PC-9 (cell line): ENCODE measurements at regions not wholly inside any gene's neighbourhood (a gene's known extent, or its start where the extent isn't known, plus 50 kb on each side); places are given as distances from the start of the nearest gene placed in this dataset.

Experiments
- BruUV-seq: library from RNA; stranded (reverse); fragments of 400-500 nt; replicated peaks from 2 replicates; lab custom pipeline; 2021; lab: Mats Ljungman, UMichigan
- CTCF ChIA-PET: fragments of 300-600 bp; sonication (Branson Sonifier 250); formaldehyde crosslinking; loops from one replicate; lab custom pipeline; 2022; ENCODE audit warnings: antibody characterized with exemption; lab: Charles Lee
- POLR2A ChIA-PET: fragments of 300-600 bp; sonication (Branson Sonifier 250); formaldehyde crosslinking; loops from one replicate; lab custom pipeline; 2022; ENCODE audit warnings: antibody characterized with exemption; ENCODE audit not compliant: unreplicated experiment; lab: Charles Lee
- DNase-seq, 2 experiments: peaks; one replicate each; pipeline versions ENCODE4 v3.0.0 to v3.0.0-alpha.2; 2015 to 2022; ENCODE audit warnings: mixed read lengths in 1 of 2
- H2AFZ ChIP-seq: fragments of 200-600 bp; sonication (generic); 2 replicates; pipeline ENCODE4 v1.8.1; 2017; ENCODE audit warnings: antibody characterized with exemption
- H3F3A ChIP-seq: fragments of 200-600 bp; sonication (generic); 2 replicates; pipeline ENCODE4 v1.8.1; 2017; ENCODE audit warnings: antibody characterized with exemption, mild to moderate bottlenecking, low read depth; ENCODE audit not compliant: insufficient read depth
- H3K27ac ChIP-seq: fragments of 200-600 bp; sonication (generic); 2 replicates; pipeline ENCODE4 v1.6.1; 2016; ENCODE audit warnings: mixed run types
- H3K27me3 ChIP-seq: fragments of 200-600 bp; sonication (generic); 2 replicates; pipeline ENCODE4 v1.6.1; 2016; ENCODE audit warnings: low read depth, mixed run types; ENCODE audit not compliant: insufficient read depth
- H3K36me3 ChIP-seq: fragments of 200-600 bp; sonication (generic); 2 replicates; pipeline ENCODE4 v1.6.1; 2016; ENCODE audit warnings: low read depth, mixed run types
- H3K4me1 ChIP-seq: fragments of 200-600 bp; sonication (generic); replicated peaks from 2 replicates; pipeline ENCODE4 v1.6.1; 2016; ENCODE audit warnings: mixed run types; ENCODE audit not compliant: insufficient read depth
- H3K4me2 ChIP-seq: fragments of 200-600 bp; sonication (generic); 2 replicates; pipeline ENCODE4 v1.6.1; 2017; ENCODE audit warnings: mixed run types
- H3K4me3 ChIP-seq: fragments of 200-600 bp; sonication (generic); 2 replicates; pipeline ENCODE4 v1.6.1; 2016; ENCODE audit warnings: mixed run types
- H3K79me2 ChIP-seq: fragments of 200-600 bp; sonication (generic); 2 replicates; pipeline ENCODE4 v1.6.1; 2017; ENCODE audit warnings: low read depth, mixed run types
- H3K9me2 ChIP-seq: fragments of 200-600 bp; sonication (generic); 2 replicates; pipeline ENCODE4 v1.8.1; 2017; ENCODE audit warnings: mild to moderate bottlenecking; ENCODE audit not compliant: insufficient read depth
- H3K9me3 ChIP-seq: fragments of 200-600 bp; sonication (generic); 2 replicates; pipeline ENCODE4 v1.8.1; 2016; ENCODE audit warnings: low read depth; ENCODE audit not compliant: insufficient read depth
- H4K20me1 ChIP-seq: fragments of 200-600 bp; sonication (generic); 2 replicates; pipeline ENCODE4 v1.8.1; 2017; ENCODE audit not compliant: insufficient read depth
- EZH2 ChIP-seq: fragments of 200-600 bp; sonication (generic); IDR thresholded peaks from 2 replicates; pipeline ENCODE4 v1.8.0; 2017; ENCODE audit warnings: antibody characterized with exemption, low read depth
- intact Hi-C: fragments of 100-400 bp; cut with micrococcal nuclease; formaldehyde crosslinking; loops from one replicate; pipeline ENCODE4 v1.10.0; 2022; ENCODE audit not compliant: unreplicated experiment
- TF ChIP-seq, protein P1 (sequence below): fragments of 200-600 bp; sonication (generic); conservative IDR thresholded peaks from 2 replicates; pipeline ENCODE4 v1.6.1; 2017; ENCODE audit warnings: mixed run types, antibody characterized with exemption, mild to moderate bottlenecking, moderate library complexity

DNA sequence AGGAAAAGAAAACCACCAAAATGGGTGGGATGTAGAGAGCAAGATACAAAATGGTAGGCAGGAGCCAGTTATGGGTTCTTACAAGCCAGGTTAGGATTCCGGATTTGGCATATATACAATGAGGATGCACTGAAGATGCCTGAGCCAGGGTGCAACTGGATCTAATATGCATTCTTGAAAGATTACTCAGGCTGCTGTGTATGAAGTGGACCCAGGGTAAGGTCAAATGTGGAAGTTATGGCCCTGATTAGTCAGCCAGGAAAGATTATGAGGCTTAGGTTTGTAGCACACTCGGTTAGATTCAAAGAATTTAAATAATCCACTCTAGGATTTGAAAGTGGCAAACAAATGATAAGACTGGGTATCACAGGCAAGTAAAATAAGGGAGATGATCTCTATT, 1750.7 kb upstream of the FLRT2 start:
- no peaks in the 10 kb centered on the region for H3K4me1 ChIP-seq
- H3K4me3 ChIP-seq, result no peak overlapping the region
- H3K9me2 ChIP-seq, result no peaks in the 10 kb centered on the region
- no peak overlapping the region for H3K27ac ChIP-seq
- peak in 1 of 2 experiments; percentile 0 for DNase-seq
- CTCF ChIA-PET, result no interaction called here
- H2AFZ ChIP-seq, result no peak overlapping the region
- no peaks in the 10 kb centered on the region for H3F3A ChIP-seq
- TF ChIP-seq, protein P1, sequence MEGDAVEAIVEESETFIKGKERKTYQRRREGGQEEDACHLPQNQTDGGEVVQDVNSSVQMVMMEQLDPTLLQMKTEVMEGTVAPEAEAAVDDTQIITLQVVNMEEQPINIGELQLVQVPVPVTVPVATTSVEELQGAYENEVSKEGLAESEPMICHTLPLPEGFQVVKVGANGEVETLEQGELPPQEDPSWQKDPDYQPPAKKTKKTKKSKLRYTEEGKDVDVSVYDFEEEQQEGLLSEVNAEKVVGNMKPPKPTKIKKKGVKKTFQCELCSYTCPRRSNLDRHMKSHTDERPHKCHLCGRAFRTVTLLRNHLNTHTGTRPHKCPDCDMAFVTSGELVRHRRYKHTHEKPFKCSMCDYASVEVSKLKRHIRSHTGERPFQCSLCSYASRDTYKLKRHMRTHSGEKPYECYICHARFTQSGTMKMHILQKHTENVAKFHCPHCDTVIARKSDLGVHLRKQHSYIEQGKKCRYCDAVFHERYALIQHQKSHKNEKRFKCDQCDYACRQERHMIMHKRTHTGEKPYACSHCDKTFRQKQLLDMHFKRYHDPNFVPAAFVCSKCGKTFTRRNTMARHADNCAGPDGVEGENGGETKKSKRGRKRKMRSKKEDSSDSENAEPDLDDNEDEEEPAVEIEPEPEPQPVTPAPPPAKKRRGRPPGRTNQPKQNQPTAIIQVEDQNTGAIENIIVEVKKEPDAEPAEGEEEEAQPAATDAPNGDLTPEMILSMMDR, result no peak
- TF ChIP-seq EZH2, result no peak
- H3K79me2 ChIP-seq, result no peaks in the 10 kb centered on the region
- no peaks in the 10 kb centered on the region for H3K36me3 ChIP-seq
- no peaks in the 10 kb centered on the region for H3K27me3 ChIP-seq
- H4K20me1 ChIP-seq, result no peaks in the 10 kb centered on the region
- BruUV-seq, result no TSS peak
- intact Hi-C loops, result no loop called here
- H3K4me2 ChIP-seq, result no peak overlapping the region
- POLR2A ChIA-PET, result no interaction called here
- H3K9me3 ChIP-seq, result no peaks in the 10 kb centered on the region

DNA sequence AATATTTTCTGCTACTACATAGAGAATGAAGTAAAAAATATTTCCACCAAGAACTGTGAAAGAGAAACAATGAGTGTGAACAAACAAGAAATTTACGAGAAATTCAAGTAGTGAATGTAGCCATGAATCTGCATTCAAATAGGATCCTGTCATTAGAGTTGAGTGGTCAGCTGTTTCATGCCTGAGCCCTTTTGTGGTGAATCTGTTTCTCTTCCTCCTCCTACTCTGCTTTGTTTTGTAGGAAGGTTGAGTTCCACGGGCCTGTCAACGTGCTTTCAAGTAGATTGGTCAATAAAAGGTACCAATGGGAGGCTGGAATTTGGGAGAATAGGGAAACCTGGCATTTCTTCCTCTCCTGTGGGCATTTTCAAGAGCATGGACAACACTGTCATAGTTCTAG, 1749.6 kb upstream of the FLRT2 start:
- DNase-seq, result no peak
- Histone ChIP-seq H3K36me3 (no peaks in the 10 kb centered on the region), H2AFZ (no peak overlapping the region), H3K4me1 (no peaks in the 10 kb centered on the region), H3K4me3 (no peak overlapping the region), H3K4me2 (no peak overlapping the region), H3K9me3 (no peaks in the 10 kb centered on the region), H4K20me1 (no peaks in the 10 kb centered on the region), H3K27me3 (no peaks in the 10 kb centered on the region), H3K9me2 (no peaks in the 10 kb centered on the region), H3K27ac (no peak overlapping the region), H3K79me2 (no peaks in the 10 kb centered on the region), H3F3A (no peaks in the 10 kb centered on the region)
- no TSS peak for BruUV-seq
- TF ChIP-seq, protein P1, result no peak
- TF ChIP-seq EZH2, result no peak
- CTCF ChIA-PET, result no interaction called here
- POLR2A ChIA-PET, result no interaction called here
- intact Hi-C loops, result no loop called here

DNA sequence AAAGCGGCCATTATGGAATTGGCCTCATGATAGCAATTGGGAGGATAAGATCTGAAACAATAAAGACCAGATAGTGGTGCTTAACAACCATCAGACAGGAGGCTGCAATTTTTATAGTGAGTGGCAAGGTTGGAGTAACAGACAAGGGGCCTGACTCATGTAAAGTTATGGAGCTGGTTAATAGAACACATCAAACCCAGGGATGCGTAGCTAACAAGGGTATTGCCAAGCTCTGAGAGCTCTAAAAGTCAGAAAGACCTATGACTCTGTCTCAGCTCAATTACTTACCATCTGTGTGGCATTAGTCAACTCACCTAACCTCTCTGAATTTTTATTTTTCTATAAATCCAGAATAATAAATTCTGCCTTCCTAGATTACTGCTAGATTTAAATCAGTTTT, 1731.5 kb upstream of the FLRT2 start:
- Histone ChIP-seq H4K20me1 (no peaks in the 10 kb centered on the region), H2AFZ (no peak overlapping the region), H3K4me3 (no peak overlapping the region), H3F3A (no peaks in the 10 kb centered on the region), H3K9me2 (no peaks in the 10 kb centered on the region), H3K4me1 (no peaks in the 10 kb centered on the region), H3K4me2 (no peak overlapping the region), H3K79me2 (no peaks in the 10 kb centered on the region), H3K27me3 (no peaks in the 10 kb centered on the region), H3K9me3 (no peaks in the 10 kb centered on the region), H3K27ac (no peak overlapping the region), H3K36me3 (no peaks in the 10 kb centered on the region)
- ChIA-PET POLR2A (no interaction called here), CTCF (no interaction called here)
- DNase-seq, result no peak
- intact Hi-C loops, result no loop called here
- TF ChIP-seq, protein P1, result no peak
- no peak for TF ChIP-seq EZH2
- no TSS peak for BruUV-seq
